ENCODE measurements at regions not wholly inside any gene's neighbourhood (a gene's known extent, or its start where the extent isn't known, plus 50 kb on each side); places are given as distances from the start of the nearest gene placed in this dataset.

GRCh38 chr12:42692749-42693148 lies 103.2 kb upstream of the PRICKLE1 start:
- TF ChIP-seq CREM (CRISPR knock-in tag; IDR thresholded peaks at IDR 0.05) (no peak), RELA (CRISPR knock-in tag; IDR thresholded peaks at IDR 0.05; ENCODE audit: borderline replicate concordance) (no peak), CTCF (IDR thresholded peaks at IDR 0.05) (no peak), ZNF121 (CRISPR knock-in tag; IDR thresholded peaks at IDR 0.05) (no peak), MAX (CRISPR knock-in tag; IDR thresholded peaks at IDR 0.05) (no peak), TEAD1 (CRISPR knock-in tag; IDR thresholded peaks at IDR 0.05) (no peak), JUN (CRISPR knock-in tag; IDR thresholded peaks at IDR 0.05) (no peak), GABPB1 (CRISPR knock-in tag; IDR thresholded peaks at IDR 0.05) (no peak), MLX (CRISPR knock-in tag; IDR thresholded peaks at IDR 0.05) (no peak), EMX1 (CRISPR knock-in tag; IDR thresholded peaks at IDR 0.05) (no peak), NFE2L1 (CRISPR knock-in tag; IDR thresholded peaks at IDR 0.05) (no peak), NFYB (CRISPR knock-in tag; conservative IDR thresholded peaks at IDR 0.05; ENCODE audit: low read depth) (no peak), ZBTB21 (CRISPR knock-in tag; IDR thresholded peaks at IDR 0.05; ENCODE audit: borderline replicate concordance) (no peak), USF2 (CRISPR knock-in tag; IDR thresholded peaks at IDR 0.05) (no peak)

Data from WTC11 (cell line).